Keratinocyte (primary cell): ENCODE measurements at regions not wholly inside any gene's neighbourhood (a gene's known extent, or its start where the extent isn't known, plus 50 kb on each side); places are given as distances from the start of the nearest gene placed in this dataset.

Source experiments
- DNase-seq: peaks from one replicate; pipeline ENCODE4 v3.0.0-alpha.2; 2011; ENCODE audit warnings: low read depth, missing footprints, low spot score
- FAIRE-seq: peaks from 2 replicates; lab custom pipeline; 2011; peaks lifted over from hg19 to GRCh38; lab: Jason Lieb, UNC
- H2AFZ ChIP-seq: 2 replicates; pipeline ENCODE4 v1.6.0; 2012; ENCODE audit warnings: low read length, control low read depth, inconsistent platforms; ENCODE audit not compliant: control insufficient read depth
- H3K27ac ChIP-seq: 2 replicates; pipeline ENCODE4 v1.5.1; 2011; ENCODE audit warnings: low read length; ENCODE audit not compliant: control insufficient read depth, insufficient read depth
- H3K27me3 ChIP-seq: 3 replicates; pipeline ENCODE4 v1.6.0; 2011; ENCODE audit warnings: low read length; ENCODE audit not compliant: control insufficient read depth, insufficient read depth; ENCODE audit errors: extremely low read depth
- H3K36me3 ChIP-seq, 2 experiments: 2 replicates in 1 of 2; 3 replicates in 1 of 2; pipeline ENCODE4 v1.5.1; 2011; ENCODE audit warnings: low read length in 2 of 2, mild to moderate bottlenecking in 1 of 2; ENCODE audit not compliant: control insufficient read depth in 2 of 2, insufficient read depth in 2 of 2; ENCODE audit errors: extremely low read depth in 1 of 2
- H3K4me1 ChIP-seq: 3 replicates; pipeline ENCODE4 v1.5.1; 2011; ENCODE audit warnings: low read length; ENCODE audit not compliant: control insufficient read depth, insufficient read depth; ENCODE audit errors: extremely low read depth
- H3K4me2 ChIP-seq: 3 replicates; pipeline ENCODE4 v1.6.0; 2011; ENCODE audit warnings: low read depth, low read length; ENCODE audit not compliant: control insufficient read depth, insufficient read depth; ENCODE audit errors: extremely low read depth
- H3K4me3 ChIP-seq, 3 experiments: fragments of 200-600 bp in 1 of 3; sonication (generic) in 1 of 3; 2 replicates in 2 of 3; 3 replicates in 1 of 3; pipeline ENCODE4 v1.5.1; 2011 to 2016; ENCODE audit warnings: low read length in 3 of 3, mild to moderate bottlenecking in 3 of 3, control low read depth in 2 of 3, inconsistent platforms in 1 of 3, low read depth in 1 of 3, mixed read lengths in 1 of 3, mixed run types in 1 of 3, moderate library complexity in 1 of 3; ENCODE audit not compliant: control insufficient read depth in 2 of 3, insufficient read depth in 2 of 3; ENCODE audit errors: extremely low read depth in 1 of 3
- H3K79me2 ChIP-seq: 2 replicates; pipeline ENCODE4 v1.6.0; 2012; ENCODE audit warnings: low read length; ENCODE audit not compliant: control insufficient read depth, insufficient read depth
- H3K9ac ChIP-seq: 3 replicates; pipeline ENCODE4 v1.6.0; 2011; ENCODE audit warnings: low read length; ENCODE audit not compliant: control insufficient read depth, insufficient read depth; ENCODE audit errors: extremely low read depth
- H3K9me1 ChIP-seq: 3 replicates; pipeline ENCODE4 v1.6.0; 2011; ENCODE audit warnings: low read length; ENCODE audit not compliant: control insufficient read depth, insufficient read depth; ENCODE audit errors: extremely low read depth
- H3K9me3 ChIP-seq: 2 replicates; pipeline ENCODE4 v1.5.1; 2012; ENCODE audit warnings: low read depth, low read length; ENCODE audit not compliant: control insufficient read depth
- H4K20me1 ChIP-seq: 3 replicates; pipeline ENCODE4 v1.6.0; 2011; ENCODE audit warnings: low read length; ENCODE audit not compliant: control insufficient read depth, insufficient read depth; ENCODE audit errors: extremely low read depth
- EZH2 ChIP-seq: IDR thresholded peaks from one replicate; pipeline ENCODE4 v1.6.1; 2012; ENCODE audit warnings: inconsistent platforms, mild to moderate bottlenecking, low read length, moderate library complexity
- dilution Hi-C: fragments of 300-500 bp; cut with MboI; formaldehyde crosslinking; loops from one replicate; pipeline ENCODE4 v1.7.0; 2020; ENCODE audit warnings: low sequenced_read_pairs; ENCODE audit not compliant: extremely low pct_ligation_motif_present
- TF ChIP-seq, protein P1 (sequence below), 3 experiments: IDR thresholded peaks in 1 of 3; conservative IDR thresholded peaks in 1 of 3; optimal IDR thresholded peaks in 1 of 3; 2 replicates in 2 of 3; 3 replicates in 1 of 3; pipeline versions ENCODE3 to v1.5.1; 2011; ENCODE audit warnings: low read length in 3 of 3, mild to moderate bottlenecking in 3 of 3, moderate library complexity in 2 of 3, control low read depth in 1 of 3, inconsistent platforms in 1 of 3; ENCODE audit not compliant: insufficient read depth in 2 of 3; ENCODE audit errors: extremely low read depth in 1 of 3

- Histone ChIP-seq H3K27ac (no peak overlapping the region), H3K4me1 (no peaks in the 10 kb centered on the region), H3K9me3 (no peaks in the 10 kb centered on the region), H2AFZ (no peak overlapping the region), H3K36me3 (no peaks in the 10 kb centered on the region), H3K9me1 (no peaks in the 10 kb centered on the region), H3K4me2 (no peak overlapping the region), H3K27me3 (no peaks in the 10 kb centered on the region), H3K4me3 (no peak overlapping the region), H3K79me2 (no peaks in the 10 kb centered on the region), H3K9ac (no peak overlapping the region), H4K20me1 (no peaks in the 10 kb centered on the region)
- dilution Hi-C loops: no loop called here
- DNase-seq (no peak), FAIRE-seq (no peak)
- TF ChIP-seq EZH2: no peak
- TF ChIP-seq, protein P1, sequence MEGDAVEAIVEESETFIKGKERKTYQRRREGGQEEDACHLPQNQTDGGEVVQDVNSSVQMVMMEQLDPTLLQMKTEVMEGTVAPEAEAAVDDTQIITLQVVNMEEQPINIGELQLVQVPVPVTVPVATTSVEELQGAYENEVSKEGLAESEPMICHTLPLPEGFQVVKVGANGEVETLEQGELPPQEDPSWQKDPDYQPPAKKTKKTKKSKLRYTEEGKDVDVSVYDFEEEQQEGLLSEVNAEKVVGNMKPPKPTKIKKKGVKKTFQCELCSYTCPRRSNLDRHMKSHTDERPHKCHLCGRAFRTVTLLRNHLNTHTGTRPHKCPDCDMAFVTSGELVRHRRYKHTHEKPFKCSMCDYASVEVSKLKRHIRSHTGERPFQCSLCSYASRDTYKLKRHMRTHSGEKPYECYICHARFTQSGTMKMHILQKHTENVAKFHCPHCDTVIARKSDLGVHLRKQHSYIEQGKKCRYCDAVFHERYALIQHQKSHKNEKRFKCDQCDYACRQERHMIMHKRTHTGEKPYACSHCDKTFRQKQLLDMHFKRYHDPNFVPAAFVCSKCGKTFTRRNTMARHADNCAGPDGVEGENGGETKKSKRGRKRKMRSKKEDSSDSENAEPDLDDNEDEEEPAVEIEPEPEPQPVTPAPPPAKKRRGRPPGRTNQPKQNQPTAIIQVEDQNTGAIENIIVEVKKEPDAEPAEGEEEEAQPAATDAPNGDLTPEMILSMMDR (optimal IDR thresholded peaks at IDR 0.05 in 1 of 3, IDR thresholded peaks at IDR 0.05 in 1 of 3, conservative IDR thresholded peaks at IDR 0.05 in 1 of 3; ENCODE audit: extremely low read depth in 1 of 3, insufficient read depth in 2 of 3, low read length in 3 of 3): no peak
These were observed 1582.4 kb downstream of the PCDH18 start for GRCh38 chr4:135949931-135950330.

GRCh38 chr4:135948797-135949196, 1583.5 kb downstream of the PCDH18 start:
- DNase-seq (no peak), FAIRE-seq (no peak)
- no peak for TF ChIP-seq EZH2
- TF ChIP-seq, protein P1 (optimal IDR thresholded peaks at IDR 0.05 in 1 of 3, IDR thresholded peaks at IDR 0.05 in 1 of 3, conservative IDR thresholded peaks at IDR 0.05 in 1 of 3; ENCODE audit: extremely low read depth in 1 of 3, insufficient read depth in 2 of 3, low read length in 3 of 3): no peak
- H3K9ac ChIP-seq: no peak overlapping the region
- H2AFZ ChIP-seq: no peak overlapping the region
- no peak overlapping the region for H3K4me2 ChIP-seq
- H3K4me3 ChIP-seq: no peak overlapping the region
- no peaks in the 10 kb centered on the region for H3K27me3 ChIP-seq
- H3K4me1 ChIP-seq: no peaks in the 10 kb centered on the region
- H3K36me3 ChIP-seq: no peaks in the 10 kb centered on the region
- H3K27ac ChIP-seq: no peak overlapping the region
- H3K79me2 ChIP-seq: no peaks in the 10 kb centered on the region
- H4K20me1 ChIP-seq: no peaks in the 10 kb centered on the region
- dilution Hi-C loops: no loop called here
- H3K9me1 ChIP-seq: no peaks in the 10 kb centered on the region
- H3K9me3 ChIP-seq: no peaks in the 10 kb centered on the region
